HepG2 (cell line): ENCODE measurements at regions not wholly inside any gene's neighbourhood (a gene's known extent, or its start where the extent isn't known, plus 50 kb on each side); places are given as distances from the start of the nearest gene placed in this dataset.
A peak's percentile ranks its signal among the peaks of the same experiment; 100 is the strongest.

Experiments used
- ATAC-seq: fragments of 200-7000 bp; cut with Tn5 transposase; 3 replicates; pipeline ENCODE4 v1.9.1; 2020; ENCODE audit warnings: mild to moderate bottlenecking, moderate library complexity
- BruUV-seq: library from RNA; stranded (reverse); fragments of 400-500 nt; replicated peaks from 2 replicates; lab custom pipeline; 2021; lab: Mats Ljungman, UMichigan
- CTCF ChIA-PET: fragments of 300-600 bp; formaldehyde crosslinking; extraction: SDS; loops from one replicate; lab custom pipeline; 2021; ENCODE audit warnings: low total read pairs, inconsistent platforms, low intra/inter-chr PET ratio; lab: Yijun Ruan, JAX
- POLR2A ChIA-PET: fragments of 350-600 bp; sonication (Branson Sonifier 250); formaldehyde crosslinking; loops from one replicate; lab custom pipeline; 2020; ENCODE audit warnings: antibody characterized with exemption, inconsistent platforms; lab: Yijun Ruan, JAX
- DNase-seq: peaks from one replicate; pipeline ENCODE4 v3.0.0-alpha.2; 2015; ENCODE audit warnings: low spot score
- FAIRE-seq: peaks from 3 replicates; lab custom pipeline; 2011; peaks lifted over from hg19 to GRCh38; lab: Jason Lieb, UNC
- H2AFZ ChIP-seq: one replicate; pipeline ENCODE4 v1.6.1; 2011; ENCODE audit warnings: low read length, inconsistent platforms
- H3K27ac ChIP-seq: fragments of 300-600 bp; 3 replicates; pipeline ENCODE4 v1.8.0; 2011; ENCODE audit warnings: mixed run types, mild to moderate bottlenecking, mixed read lengths, low read length, inconsistent platforms; ENCODE audit not compliant: insufficient read depth; ENCODE audit errors: extremely low read length
- H3K27me3 ChIP-seq, 2 experiments: fragments of 200-600 bp in 1 of 2; 2 replicates in 1 of 2; 3 replicates in 1 of 2; pipeline versions ENCODE4 v1.6.0 to v1.8.0; 2011; ENCODE audit warnings: low read length in 2 of 2, mild to moderate bottlenecking in 2 of 2, moderate library complexity in 2 of 2, inconsistent platforms in 1 of 2; ENCODE audit not compliant: insufficient read depth in 2 of 2, control insufficient read depth in 1 of 2
- H3K36me3 ChIP-seq, 2 experiments: fragments of 200-600 bp in 1 of 2; replicated peaks in 1 of 2; 2 replicates in 1 of 2; 3 replicates in 1 of 2; pipeline versions ENCODE4 v1.5.1 to v1.8.0; 2011; ENCODE audit warnings: low read length in 2 of 2, inconsistent platforms in 1 of 2; ENCODE audit not compliant: insufficient read depth in 2 of 2, control insufficient read depth in 1 of 2
- H3K4me1 ChIP-seq: 2 replicates; pipeline ENCODE4 v1.5.1; 2012; ENCODE audit warnings: low read length, inconsistent platforms; ENCODE audit not compliant: insufficient read depth
- H3K4me2 ChIP-seq: 2 replicates; pipeline ENCODE4 v1.6.0; 2011; ENCODE audit warnings: low read depth, low read length, inconsistent platforms
- H3K4me3 ChIP-seq, 3 experiments: fragments of 200-600 bp in 1 of 3; sonication (generic), shearing (Covaris generic) in 1 of 3; replicated peaks in 1 of 3; 2 replicates each; pipeline ENCODE4 v1.5.1; 2011 to 2016; ENCODE audit warnings: low read length in 3 of 3, inconsistent platforms in 2 of 3, low read depth in 2 of 3, mild to moderate bottlenecking in 2 of 3, control low read depth in 1 of 3, mixed read lengths in 1 of 3; ENCODE audit not compliant: insufficient read depth in 1 of 3
- H3K79me2 ChIP-seq: one replicate; pipeline ENCODE4 v1.6.1; 2011; ENCODE audit warnings: low read length, inconsistent platforms; ENCODE audit not compliant: insufficient read depth
- H3K9ac ChIP-seq: 2 replicates; pipeline ENCODE4 v1.6.0; 2011; ENCODE audit warnings: mild to moderate bottlenecking, low read depth, low read length, inconsistent platforms; ENCODE audit not compliant: insufficient read depth
- H3K9me3 ChIP-seq: 2 replicates; pipeline ENCODE4 v1.5.1; 2012; ENCODE audit warnings: mild to moderate bottlenecking, low read length
- H4K20me1 ChIP-seq: 2 replicates; pipeline ENCODE4 v1.6.0; 2011; ENCODE audit warnings: inconsistent platforms, mild to moderate bottlenecking, low read length, moderate library complexity; ENCODE audit not compliant: insufficient read depth
- CBX1 ChIP-seq: IDR thresholded peaks from one replicate; pipeline ENCODE4 v1.6.1; 2016; ENCODE audit warnings: antibody characterized with exemption, low read depth
- DNMT1 ChIP-seq: sonication (generic); formaldehyde crosslinking; IDR thresholded peaks from 2 replicates; pipeline ENCODE4 v1.5.1; 2020; ENCODE audit warnings: mild to moderate bottlenecking, missing genetic modification reagents
- FOXO1 ChIP-seq: sonication (generic); formaldehyde crosslinking; IDR thresholded peaks from 2 replicates; pipeline ENCODE4 v1.4.0; 2020; ENCODE audit warnings: missing genetic modification reagents
- HMG20A ChIP-seq: IDR thresholded peaks from 2 replicates; pipeline ENCODE4 v1.6.1; 2016; ENCODE audit warnings: borderline replicate concordance
- KMT2A ChIP-seq: sonication (generic); formaldehyde crosslinking; IDR thresholded peaks from 2 replicates; pipeline ENCODE4 v1.4.0; 2020; ENCODE audit warnings: missing genetic modification reagents
- MAZ ChIP-seq, 2 experiments: sonication (generic) in 1 of 2; formaldehyde crosslinking in 1 of 2; IDR thresholded peaks; 2 replicates each; pipeline versions ENCODE4 v1.5.0 to v1.6.1; 2012 to 2020; ENCODE audit warnings: low read depth in 2 of 2, mild to moderate bottlenecking in 2 of 2, borderline replicate concordance in 1 of 2, improper control_type of control experiment in 1 of 2, low read length in 1 of 2, missing genetic modification reagents in 1 of 2, moderate library complexity in 1 of 2
- REXO4 ChIP-seq: sonication (generic); formaldehyde crosslinking; IDR thresholded peaks from 2 replicates; pipeline ENCODE4 v1.8.0; 2022; ENCODE audit warnings: missing genetic modification reagents, mild to moderate bottlenecking, borderline replicate concordance
- SOX5 ChIP-seq: IDR thresholded peaks from 2 replicates; pipeline ENCODE4 v1.6.1; 2016; ENCODE audit warnings: borderline replicate concordance
- TGIF2 ChIP-seq: IDR thresholded peaks from 2 replicates; pipeline ENCODE4 v1.6.1; 2016; ENCODE audit warnings: control low read depth, missing compliant biosample characterization
- TRIM24 ChIP-seq: sonication (generic); formaldehyde crosslinking; IDR thresholded peaks from 2 replicates; pipeline ENCODE4 v1.8.0; 2022; ENCODE audit warnings: mild to moderate bottlenecking, missing genetic modification reagents
- ZFP1 ChIP-seq: IDR thresholded peaks from 2 replicates; pipeline ENCODE4 v1.6.1; 2016
- ZNF136 ChIP-seq: sonication (generic); formaldehyde crosslinking; IDR thresholded peaks from 2 replicates; pipeline ENCODE4 v1.8.1; 2022; ENCODE audit warnings: low read depth, mild to moderate bottlenecking, moderate library complexity, missing genetic modification reagents
- ZNF17 ChIP-seq: sonication (generic); formaldehyde crosslinking; IDR thresholded peaks from 2 replicates; pipeline ENCODE4 v1.5.0; 2020; ENCODE audit warnings: mild to moderate bottlenecking, missing genetic modification reagents
- ZNF430 ChIP-seq: sonication (generic); formaldehyde crosslinking; IDR thresholded peaks from 2 replicates; pipeline ENCODE4 v1.9.0; 2021; ENCODE audit warnings: mild to moderate bottlenecking, missing genetic modification reagents
- WGBS: methylation state at CpG from one replicate; pipeline ENCODE4 v1.1.6; 2017; ENCODE audit warnings: low lambda C conversion rate; 5-methylcytosine and 5-hydroxymethylcytosine counted together
- in situ Hi-C: cut with HindIII; loops from 2 replicates; pipeline ENCODE4 v1.10.0; 2017; ENCODE audit warnings: low pct_unique_long_range_greater_than_20kb; ENCODE audit not compliant: extremely low pct_ligation_motif_present
- intact Hi-C: fragments of 100-400 bp; cut with micrococcal nuclease; formaldehyde crosslinking; loops from one replicate; pipeline ENCODE4 v1.10.0; 2022; ENCODE audit not compliant: unreplicated experiment
- TF ChIP-seq, protein P1 (sequence below): IDR thresholded peaks from 2 replicates; pipeline ENCODE4 v1.6.1; 2016; ENCODE audit warnings: low read depth, missing genetic modification reagents, missing compliant biosample characterization
- TF ChIP-seq, protein P2 (sequence below): sonication (generic); formaldehyde crosslinking; conservative IDR thresholded peaks from 2 replicates; pipeline ENCODE4 v1.5.0; 2020; ENCODE audit warnings: missing genetic modification reagents
- TF ChIP-seq, protein P3 (sequence below): IDR thresholded peaks from 2 replicates; pipeline ENCODE4 v1.6.1; 2016; ENCODE audit warnings: missing biosample characterization, missing genetic modification reagents, low read depth

DNA sequence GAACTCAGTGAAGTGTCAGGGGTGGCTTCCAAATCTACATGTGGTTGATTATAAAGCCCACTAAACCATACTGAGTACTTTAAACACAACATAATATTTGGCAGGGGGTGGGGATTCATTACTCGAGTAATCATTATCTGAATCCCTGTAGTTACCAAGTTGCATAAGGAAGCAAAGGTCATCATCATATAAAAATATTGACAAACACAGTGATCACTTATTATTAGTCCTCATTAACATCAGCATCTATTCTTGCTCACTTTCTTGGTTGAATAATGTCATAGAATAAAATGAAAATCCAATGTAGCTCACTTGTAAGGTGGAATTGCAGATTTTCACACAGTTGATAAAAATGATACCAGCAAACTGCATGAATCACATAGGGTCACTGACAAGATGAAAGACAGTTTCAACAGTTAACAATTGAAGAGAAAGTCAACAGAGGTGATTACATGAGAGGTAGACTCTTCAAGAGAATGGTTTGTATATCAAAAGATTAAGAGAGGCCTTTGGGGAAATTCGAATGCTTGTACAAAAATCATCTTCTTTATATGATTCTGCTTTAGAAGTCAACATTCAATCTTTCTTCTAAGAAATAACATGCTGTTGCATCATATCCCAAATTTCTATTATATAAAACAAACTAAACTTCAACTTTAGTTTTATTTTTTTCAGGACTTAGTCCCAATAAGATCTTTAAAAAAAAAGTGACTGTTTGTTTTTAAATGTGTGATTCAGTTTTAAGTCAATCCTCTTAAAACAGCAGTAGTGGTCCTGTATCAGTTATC lies 185.5 kb upstream of the KLF14 start:
- no peak for FAIRE-seq
- Histone ChIP-seq H3K4me3 (peak overlapping the region; percentile 9 to 70 (median 60); a peak in 2 of 6 replicates), H3K27ac (peak overlapping the region; percentile 94), H3K79me2 (peaks cover 96% of the 10 kb centered on the region), H2AFZ (no peak overlapping the region), H3K9me3 (no peaks in the 10 kb centered on the region), H3K27me3 (no peaks in the 10 kb centered on the region), H4K20me1 (0 out of 2 replicates have a peak, but pooled peaks cover 4% of the 10 kb centered on the region), H3K9ac (no peak overlapping the region), H3K4me2 (peak overlapping the region; percentile 98), H3K36me3 (peaks cover 5 to 17% of the 10 kb centered on the region in 2 experiments), H3K4me1 (peaks cover 95% of the 10 kb centered on the region)
- ChIA-PET CTCF (no interaction called here), POLR2A (interaction anchor here (1.1 to 2.1 kb wide), 2 partner anchors 20 to 22 kb away, joined by 5 to 8 read pairs; no protein-coding TSS in a partner anchor)
- peak; percentile 54 for DNase-seq
- no TSS peak for BruUV-seq
- 16% methylated on average over 2 of the region's 2 CpGs for WGBS
- no peak for ATAC-seq
- in situ Hi-C loops, result no loop called here
- intact Hi-C loops, result no loop called here
- TF ChIP-seq DNMT1 (CRISPR knock-in tag) (no peak), HMG20A (no peak), ZNF17 (no peak), ZNF430 (CRISPR knock-in tag) (no peak), TGIF2 (CRISPR knock-in tag) (no peak), MAZ (IDR thresholded peaks at IDR 0.05; ENCODE audit: borderline replicate concordance, low read depth, low read length) (no peak), MAZ (CRISPR knock-in tag; IDR thresholded peaks at IDR 0.05; ENCODE audit: low read depth) (no peak), KMT2A (CRISPR knock-in tag) (no peak), SOX5 (CRISPR knock-in tag) (peak; percentile 51; the same call in 1 of the 2 replicates), CBX1 (no peak), ZFP1 (CRISPR knock-in tag) (no peak), TRIM24 (CRISPR knock-in tag) (no peak), FOXO1 (CRISPR knock-in tag) (no peak), REXO4 (CRISPR knock-in tag) (no peak), ZNF136 (no peak)
- TF ChIP-seq, protein P1, sequence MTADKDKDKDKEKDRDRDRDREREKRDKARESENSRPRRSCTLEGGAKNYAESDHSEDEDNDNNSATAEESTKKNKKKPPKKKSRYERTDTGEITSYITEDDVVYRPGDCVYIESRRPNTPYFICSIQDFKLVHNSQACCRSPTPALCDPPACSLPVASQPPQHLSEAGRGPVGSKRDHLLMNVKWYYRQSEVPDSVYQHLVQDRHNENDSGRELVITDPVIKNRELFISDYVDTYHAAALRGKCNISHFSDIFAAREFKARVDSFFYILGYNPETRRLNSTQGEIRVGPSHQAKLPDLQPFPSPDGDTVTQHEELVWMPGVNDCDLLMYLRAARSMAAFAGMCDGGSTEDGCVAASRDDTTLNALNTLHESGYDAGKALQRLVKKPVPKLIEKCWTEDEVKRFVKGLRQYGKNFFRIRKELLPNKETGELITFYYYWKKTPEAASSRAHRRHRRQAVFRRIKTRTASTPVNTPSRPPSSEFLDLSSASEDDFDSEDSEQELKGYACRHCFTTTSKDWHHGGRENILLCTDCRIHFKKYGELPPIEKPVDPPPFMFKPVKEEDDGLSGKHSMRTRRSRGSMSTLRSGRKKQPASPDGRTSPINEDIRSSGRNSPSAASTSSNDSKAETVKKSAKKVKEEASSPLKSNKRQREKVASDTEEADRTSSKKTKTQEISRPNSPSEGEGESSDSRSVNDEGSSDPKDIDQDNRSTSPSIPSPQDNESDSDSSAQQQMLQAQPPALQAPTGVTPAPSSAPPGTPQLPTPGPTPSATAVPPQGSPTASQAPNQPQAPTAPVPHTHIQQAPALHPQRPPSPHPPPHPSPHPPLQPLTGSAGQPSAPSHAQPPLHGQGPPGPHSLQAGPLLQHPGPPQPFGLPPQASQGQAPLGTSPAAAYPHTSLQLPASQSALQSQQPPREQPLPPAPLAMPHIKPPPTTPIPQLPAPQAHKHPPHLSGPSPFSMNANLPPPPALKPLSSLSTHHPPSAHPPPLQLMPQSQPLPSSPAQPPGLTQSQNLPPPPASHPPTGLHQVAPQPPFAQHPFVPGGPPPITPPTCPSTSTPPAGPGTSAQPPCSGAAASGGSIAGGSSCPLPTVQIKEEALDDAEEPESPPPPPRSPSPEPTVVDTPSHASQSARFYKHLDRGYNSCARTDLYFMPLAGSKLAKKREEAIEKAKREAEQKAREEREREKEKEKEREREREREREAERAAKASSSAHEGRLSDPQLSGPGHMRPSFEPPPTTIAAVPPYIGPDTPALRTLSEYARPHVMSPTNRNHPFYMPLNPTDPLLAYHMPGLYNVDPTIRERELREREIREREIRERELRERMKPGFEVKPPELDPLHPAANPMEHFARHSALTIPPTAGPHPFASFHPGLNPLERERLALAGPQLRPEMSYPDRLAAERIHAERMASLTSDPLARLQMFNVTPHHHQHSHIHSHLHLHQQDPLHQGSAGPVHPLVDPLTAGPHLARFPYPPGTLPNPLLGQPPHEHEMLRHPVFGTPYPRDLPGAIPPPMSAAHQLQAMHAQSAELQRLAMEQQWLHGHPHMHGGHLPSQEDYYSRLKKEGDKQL (CRISPR knock-in tag), result no peak
- TF ChIP-seq, protein P2, sequence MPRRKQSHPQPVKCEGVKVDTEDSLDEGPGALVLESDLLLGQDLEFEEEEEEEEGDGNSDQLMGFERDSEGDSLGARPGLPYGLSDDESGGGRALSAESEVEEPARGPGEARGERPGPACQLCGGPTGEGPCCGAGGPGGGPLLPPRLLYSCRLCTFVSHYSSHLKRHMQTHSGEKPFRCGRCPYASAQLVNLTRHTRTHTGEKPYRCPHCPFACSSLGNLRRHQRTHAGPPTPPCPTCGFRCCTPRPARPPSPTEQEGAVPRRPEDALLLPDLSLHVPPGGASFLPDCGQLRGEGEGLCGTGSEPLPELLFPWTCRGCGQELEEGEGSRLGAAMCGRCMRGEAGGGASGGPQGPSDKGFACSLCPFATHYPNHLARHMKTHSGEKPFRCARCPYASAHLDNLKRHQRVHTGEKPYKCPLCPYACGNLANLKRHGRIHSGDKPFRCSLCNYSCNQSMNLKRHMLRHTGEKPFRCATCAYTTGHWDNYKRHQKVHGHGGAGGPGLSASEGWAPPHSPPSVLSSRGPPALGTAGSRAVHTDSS (CRISPR knock-in tag), result no peak
- TF ChIP-seq, protein P3, sequence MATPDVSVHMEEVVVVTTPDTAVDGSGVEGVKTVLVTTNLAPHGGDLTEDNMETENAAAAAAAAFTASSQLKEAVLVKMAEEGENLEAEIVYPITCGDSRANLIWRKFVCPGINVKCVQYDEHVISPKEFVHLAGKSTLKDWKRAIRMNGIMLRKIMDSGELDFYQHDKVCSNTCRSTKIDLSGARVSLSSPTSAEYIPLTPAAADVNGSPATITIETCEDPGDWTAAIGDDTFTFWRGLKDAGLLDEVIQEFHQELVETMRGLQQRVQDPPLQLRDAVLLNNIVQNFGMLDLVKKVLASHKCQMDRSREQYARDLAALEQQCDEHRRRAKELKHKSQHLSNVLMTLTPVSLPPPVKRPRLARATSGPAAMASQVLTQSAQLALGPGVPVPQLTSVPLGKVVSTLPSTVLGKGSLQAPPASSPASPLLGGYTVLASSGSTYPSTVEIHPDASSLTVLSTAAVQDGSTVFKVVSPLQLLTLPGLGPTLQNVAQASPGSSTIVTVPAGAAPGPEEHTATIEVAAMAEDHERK (CRISPR knock-in tag), result no peak
